ENCODE measurements at regions not wholly inside any gene's neighbourhood (a gene's known extent, or its start where the extent isn't known, plus 50 kb on each side); places are given as distances from the start of the nearest gene placed in this dataset.

DNA sequence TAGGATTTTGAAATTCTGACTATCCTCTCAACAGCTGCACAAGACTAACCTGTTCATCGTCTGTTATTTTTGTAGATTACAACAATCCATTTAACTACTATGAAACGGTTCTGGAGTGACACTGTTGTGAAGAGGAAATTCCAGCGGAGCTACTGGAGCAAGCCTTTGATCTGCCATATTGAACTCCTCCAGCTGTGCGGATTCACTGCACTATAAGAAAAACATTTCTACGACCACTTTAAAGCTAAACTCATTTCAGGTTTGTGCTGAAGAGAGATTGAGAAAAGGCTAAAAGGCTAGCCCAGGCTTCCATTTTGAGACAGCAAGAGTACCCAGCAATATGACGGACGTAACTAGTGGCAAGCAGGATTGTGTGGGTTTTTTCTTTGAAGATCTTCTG is 104.9 kb upstream of the ANKH start:
- TF ChIP-seq POLR2A (IDR thresholded peaks at IDR 0.05; ENCODE audit: low read length) (no peak), GATA1 (IDR thresholded peaks at IDR 0.05; ENCODE audit: low read depth, low read length) (no peak)
